Right forelimb (tissue), 1 donor: ENCODE measurements at regions not wholly inside any gene's neighbourhood (a gene's known extent, or its start where the extent isn't known, plus 50 kb on each side); places are given as distances from the start of the nearest gene placed in this dataset.
"Not testable (repeated sequence)": the region's sequence is repeated elsewhere in the genome, so short reads cannot be mapped to it uniquely, and the experiment has no call there.

ENCODE experiments used
- DNase-seq: peaks from one replicate; pipeline ENCODE4 v3.0.0-alpha.2; 2018

- DNase-seq, result no peak
Observed at GRCh38 chr4:126628933-126629332, 1003.8 kb upstream of the INTU start.

GRCh38 chr4:126630230-126630629 is 1002.5 kb upstream of the INTU start:
- DNase-seq, result peak; percentile 63

GRCh38 chr4:126633306-126633705 is 999.5 kb upstream of the INTU start:
- no peak for DNase-seq

GRCh38 chr4:126637706-126638105 is 995.1 kb upstream of the INTU start:
- no peak for DNase-seq

- no peak for DNase-seq
Observed at GRCh38 chr4:126647320-126647719, 985.4 kb upstream of the INTU start.

- no peak for DNase-seq
Observed at GRCh38 chr4:126647756-126648397, 984.9 kb upstream of the INTU start.

- no peak for DNase-seq
Observed at GRCh38 chr4:126658411-126658810, 974.3 kb upstream of the INTU start.

- no peak for DNase-seq
Observed at GRCh38 chr4:126661194-126661593, 971.6 kb upstream of the INTU start.

- no peak for DNase-seq
Observed at GRCh38 chr4:126664839-126665238, 967.9 kb upstream of the INTU start.

GRCh38 chr4:126670038-126670437 is 962.7 kb upstream of the INTU start:
- not testable (repeated sequence) for DNase-seq

- no peak for DNase-seq
Observed at GRCh38 chr4:126678618-126679017, 954.1 kb upstream of the INTU start.

- DNase-seq, result no peak
Observed at GRCh38 chr4:126679303-126679702, 953.5 kb upstream of the INTU start.

- no peak for DNase-seq
Observed at GRCh38 chr4:126682250-126682649, 950.5 kb upstream of the INTU start.

GRCh38 chr4:126686491-126686890 is 946.3 kb upstream of the INTU start:
- no peak for DNase-seq

GRCh38 chr4:126687655-126688358 is 945.0 kb upstream of the INTU start:
- DNase-seq, result no peak

- no peak for DNase-seq
Observed at GRCh38 chr4:126691797-126692196, 941.0 kb upstream of the INTU start.

- no peak for DNase-seq
Observed at GRCh38 chr4:126697748-126698147, 935.0 kb upstream of the INTU start.

- no peak for DNase-seq
Observed at GRCh38 chr4:126698224-126698623, 934.5 kb upstream of the INTU start.

GRCh38 chr4:126701756-126702155 is 931.0 kb upstream of the INTU start:
- DNase-seq, result peak; percentile 45

GRCh38 chr4:126702747-126703146 is 930.0 kb upstream of the INTU start:
- no peak for DNase-seq

GRCh38 chr4:126705266-126705665 is 927.5 kb upstream of the INTU start:
- no peak for DNase-seq

- DNase-seq, result no peak
Observed at GRCh38 chr4:126708716-126709115, 924.0 kb upstream of the INTU start.

- DNase-seq, result no peak
Observed at GRCh38 chr4:126710935-126711334, 921.8 kb upstream of the INTU start.

GRCh38 chr4:126715067-126715466 is 917.7 kb upstream of the INTU start:
- no peak for DNase-seq

- DNase-seq, result no peak
Observed at GRCh38 chr4:126715681-126716080, 917.1 kb upstream of the INTU start.
